ENCODE measurements at regions not wholly inside any gene's neighbourhood (a gene's known extent, or its start where the extent isn't known, plus 50 kb on each side); places are given as distances from the start of the nearest gene placed in this dataset.

DNA sequence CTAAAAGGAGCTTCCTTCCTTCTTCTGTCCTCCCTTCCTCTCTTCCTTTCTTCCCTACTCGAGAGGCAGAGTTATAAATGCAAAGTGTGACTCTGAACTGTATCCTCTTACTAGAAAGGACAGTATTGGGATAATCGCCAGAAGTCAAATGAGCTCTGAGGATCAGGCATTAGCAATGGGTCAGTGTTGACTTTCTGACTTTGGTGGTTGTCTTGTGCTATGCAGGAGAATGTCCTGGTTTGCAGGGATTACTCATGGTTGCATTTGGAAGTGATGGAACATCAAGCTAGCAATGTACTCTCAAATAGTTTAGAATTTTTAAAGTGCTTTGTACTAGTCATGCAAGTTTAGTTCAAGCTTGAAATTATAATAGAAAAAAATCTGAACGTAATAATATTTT, 115.6 kb downstream of the TXNL1 start:
- ATAC-seq: no peak
- Histone ChIP-seq H3K27me3 (no peaks in the 10 kb centered on the region), H3K27ac (no peak overlapping the region), H3K4me3 (no peak overlapping the region), H3K4me1 (no peaks in the 10 kb centered on the region), H3K36me3 (no peaks in the 10 kb centered on the region), H3K9me3 (no peaks in the 10 kb centered on the region)
- 71 to 77% methylated on average over 2 to 3 of the region's 3 CpGs for WGBS, 2 donors (ENCODE audit: low coverage in 1 of 2)
- no peak for TF ChIP-seq EP300 (IDR thresholded peaks at IDR 0.05)
- TF ChIP-seq POLR2A (IDR thresholded peaks at IDR 0.05): no peak
- TF ChIP-seq, protein P1, sequence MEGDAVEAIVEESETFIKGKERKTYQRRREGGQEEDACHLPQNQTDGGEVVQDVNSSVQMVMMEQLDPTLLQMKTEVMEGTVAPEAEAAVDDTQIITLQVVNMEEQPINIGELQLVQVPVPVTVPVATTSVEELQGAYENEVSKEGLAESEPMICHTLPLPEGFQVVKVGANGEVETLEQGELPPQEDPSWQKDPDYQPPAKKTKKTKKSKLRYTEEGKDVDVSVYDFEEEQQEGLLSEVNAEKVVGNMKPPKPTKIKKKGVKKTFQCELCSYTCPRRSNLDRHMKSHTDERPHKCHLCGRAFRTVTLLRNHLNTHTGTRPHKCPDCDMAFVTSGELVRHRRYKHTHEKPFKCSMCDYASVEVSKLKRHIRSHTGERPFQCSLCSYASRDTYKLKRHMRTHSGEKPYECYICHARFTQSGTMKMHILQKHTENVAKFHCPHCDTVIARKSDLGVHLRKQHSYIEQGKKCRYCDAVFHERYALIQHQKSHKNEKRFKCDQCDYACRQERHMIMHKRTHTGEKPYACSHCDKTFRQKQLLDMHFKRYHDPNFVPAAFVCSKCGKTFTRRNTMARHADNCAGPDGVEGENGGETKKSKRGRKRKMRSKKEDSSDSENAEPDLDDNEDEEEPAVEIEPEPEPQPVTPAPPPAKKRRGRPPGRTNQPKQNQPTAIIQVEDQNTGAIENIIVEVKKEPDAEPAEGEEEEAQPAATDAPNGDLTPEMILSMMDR (IDR thresholded peaks at IDR 0.05): no peak
- no peak for TF ChIP-seq POLR2AphosphoS5 (IDR thresholded peaks at IDR 0.05)

DNA sequence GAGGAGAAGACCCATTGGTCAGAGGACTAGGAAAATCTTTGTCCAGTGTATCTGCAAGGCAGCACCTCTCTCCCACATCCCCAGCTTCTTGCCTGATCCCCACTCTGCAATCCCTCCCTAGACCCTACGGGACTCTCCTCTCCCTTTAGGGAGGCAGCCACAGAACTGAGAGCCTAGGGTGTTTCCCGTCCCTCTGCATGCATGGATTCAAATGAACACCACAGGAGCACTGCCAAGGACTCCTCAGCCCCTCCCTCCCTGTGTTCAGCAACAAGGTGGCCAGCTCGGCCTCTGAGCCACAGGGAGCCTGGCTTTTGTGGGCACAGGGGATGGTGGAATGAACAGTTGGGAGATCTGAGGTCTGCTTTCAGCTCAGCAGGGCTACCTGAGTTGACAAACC, 117.1 kb downstream of the TXNL1 start:
- no peaks in the 10 kb centered on the region for H3K36me3 ChIP-seq
- ATAC-seq: no peak
- no peak overlapping the region for H3K27ac ChIP-seq
- TF ChIP-seq EP300 (IDR thresholded peaks at IDR 0.05): no peak
- TF ChIP-seq POLR2A (IDR thresholded peaks at IDR 0.05): no peak
- no peak for TF ChIP-seq POLR2AphosphoS5 (IDR thresholded peaks at IDR 0.05)
- TF ChIP-seq, protein P1 (IDR thresholded peaks at IDR 0.05): no peak
- H3K27me3 ChIP-seq: no peaks in the 10 kb centered on the region
- H3K9me3 ChIP-seq: no peaks in the 10 kb centered on the region
- WGBS, 2 donors (ENCODE audit: low coverage in 1 of 2): 79% methylated on average over 2 of the region's 3 CpGs; no CpG with 5 or more reads in 1 of the 2 donors
- no peak overlapping the region for H3K4me3 ChIP-seq
- H3K4me1 ChIP-seq: no peaks in the 10 kb centered on the region

- TF ChIP-seq EP300 (IDR thresholded peaks at IDR 0.05): no peak
- TF ChIP-seq, protein P1 (IDR thresholded peaks at IDR 0.05): no peak
- no peak for TF ChIP-seq POLR2AphosphoS5 (IDR thresholded peaks at IDR 0.05)
- TF ChIP-seq POLR2A (IDR thresholded peaks at IDR 0.05): no peak
- WGBS, 2 donors (ENCODE audit: low coverage in 1 of 2): 89 to 99% methylated on average over 3 to 7 of the region's 9 CpGs
- H3K27me3 ChIP-seq: no peaks in the 10 kb centered on the region
- H3K4me1 ChIP-seq: no peaks in the 10 kb centered on the region
- no peak overlapping the region for H3K27ac ChIP-seq
- no peak for ATAC-seq
- no peaks in the 10 kb centered on the region for H3K36me3 ChIP-seq
- no peaks in the 10 kb centered on the region for H3K9me3 ChIP-seq
- H3K4me3 ChIP-seq: no peak overlapping the region
Observed at GRCh38 chr18:56517761-56518160, 120.6 kb downstream of the TXNL1 start.

DNA sequence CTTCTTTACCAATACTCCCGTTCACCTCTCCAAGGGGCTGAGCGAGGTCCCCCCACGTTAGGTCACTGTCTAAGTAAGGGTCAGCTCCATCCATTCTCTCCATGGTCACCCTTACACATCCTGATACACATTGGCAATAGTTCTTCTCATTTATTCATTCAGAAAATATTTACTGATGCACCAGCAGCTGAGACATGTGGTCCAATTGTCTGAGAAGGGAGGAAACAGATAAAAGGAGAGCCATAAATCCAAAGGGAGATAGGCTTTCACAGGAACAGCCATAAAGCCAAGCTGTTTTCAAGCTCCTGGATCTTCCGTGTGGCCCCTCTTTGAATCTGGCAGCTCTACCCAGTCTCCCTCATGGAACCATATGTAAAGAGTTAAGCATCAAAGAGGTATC, 121.2 kb downstream of the TXNL1 start:
- no peak overlapping the region for H3K4me3 ChIP-seq
- 80 to 83% methylated on average over 1 to 4 of the region's 4 CpGs for WGBS, 2 donors (ENCODE audit: low coverage in 1 of 2)
- TF ChIP-seq POLR2A (IDR thresholded peaks at IDR 0.05): no peak
- TF ChIP-seq EP300 (IDR thresholded peaks at IDR 0.05): no peak
- TF ChIP-seq, protein P1 (IDR thresholded peaks at IDR 0.05): no peak
- TF ChIP-seq POLR2AphosphoS5 (IDR thresholded peaks at IDR 0.05): no peak
- H3K4me1 ChIP-seq: no peaks in the 10 kb centered on the region
- ATAC-seq: peak; percentile 19
- no peaks in the 10 kb centered on the region for H3K36me3 ChIP-seq
- H3K27me3 ChIP-seq: no peaks in the 10 kb centered on the region
- H3K27ac ChIP-seq: no peak overlapping the region
- no peaks in the 10 kb centered on the region for H3K9me3 ChIP-seq

GRCh38 chr18:56516789-56517188, 121.6 kb downstream of the TXNL1 start:
- no peaks in the 10 kb centered on the region for H3K9me3 ChIP-seq
- ATAC-seq: peak; percentile 13
- no peak overlapping the region for H3K27ac ChIP-seq
- H3K36me3 ChIP-seq: no peaks in the 10 kb centered on the region
- no peak for TF ChIP-seq EP300 (IDR thresholded peaks at IDR 0.05)
- TF ChIP-seq POLR2A (IDR thresholded peaks at IDR 0.05): no peak
- TF ChIP-seq, protein P1 (IDR thresholded peaks at IDR 0.05): no peak
- TF ChIP-seq POLR2AphosphoS5 (IDR thresholded peaks at IDR 0.05): no peak
- no peaks in the 10 kb centered on the region for H3K4me1 ChIP-seq
- 43 to 50% methylated on average over 4 of the region's 4 CpGs for WGBS, 2 donors (ENCODE audit: low coverage in 1 of 2)
- no peaks in the 10 kb centered on the region for H3K27me3 ChIP-seq
- H3K4me3 ChIP-seq: no peak overlapping the region

Measured in gastroesophageal sphincter (tissue), 4 donors.